ENCODE measurements at regions not wholly inside any gene's neighbourhood (a gene's known extent, or its start where the extent isn't known, plus 50 kb on each side); places are given as distances from the start of the nearest gene placed in this dataset.
"Not testable (repeated sequence)": the region's sequence is repeated elsewhere in the genome, so short reads cannot be mapped to it uniquely, and the experiment has no call there.

DNA sequence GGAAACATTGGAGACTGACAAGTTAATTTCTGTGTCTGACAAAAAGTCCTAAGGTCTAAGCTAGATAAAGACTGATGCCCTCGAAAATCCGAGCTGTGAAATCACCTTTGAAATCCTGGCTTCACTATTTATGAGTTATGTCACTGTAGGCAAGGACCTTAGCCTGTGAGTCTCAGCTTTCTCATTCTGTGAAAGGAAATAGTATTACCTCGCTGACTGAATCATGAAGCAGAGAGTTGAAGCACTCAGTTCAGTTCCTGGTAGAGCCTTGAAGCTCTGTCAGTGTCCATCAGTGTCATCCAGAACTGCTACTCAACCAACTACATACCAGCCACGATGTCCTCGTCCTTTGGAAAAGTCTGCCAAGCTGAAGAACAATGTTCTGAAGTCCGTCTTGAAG, 1025.6 kb upstream of the GYPC start:
- no peak for DNase-seq (ENCODE audit: low read depth)

DNA sequence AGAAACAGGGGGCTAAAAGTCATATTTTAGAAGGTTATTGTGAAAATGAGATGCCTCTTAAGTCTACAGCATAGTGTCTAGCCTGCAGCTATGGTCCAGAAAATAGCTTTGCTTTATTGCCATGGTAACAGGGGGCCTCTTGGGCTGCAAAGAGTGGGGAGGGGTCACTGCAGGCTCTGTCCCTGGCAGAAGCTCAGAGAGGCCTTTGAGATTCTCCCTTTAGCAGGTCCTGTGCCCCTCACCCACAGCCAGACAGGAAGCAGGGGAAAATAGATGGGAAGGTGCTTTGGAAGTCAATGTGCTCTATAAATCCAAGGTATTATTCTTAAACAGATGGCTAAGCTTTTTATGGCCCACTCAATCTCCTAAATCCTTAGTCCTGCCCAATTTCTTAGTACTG, 1021.3 kb upstream of the GYPC start:
- DNase-seq (ENCODE audit: low read depth), result no peak

DNA sequence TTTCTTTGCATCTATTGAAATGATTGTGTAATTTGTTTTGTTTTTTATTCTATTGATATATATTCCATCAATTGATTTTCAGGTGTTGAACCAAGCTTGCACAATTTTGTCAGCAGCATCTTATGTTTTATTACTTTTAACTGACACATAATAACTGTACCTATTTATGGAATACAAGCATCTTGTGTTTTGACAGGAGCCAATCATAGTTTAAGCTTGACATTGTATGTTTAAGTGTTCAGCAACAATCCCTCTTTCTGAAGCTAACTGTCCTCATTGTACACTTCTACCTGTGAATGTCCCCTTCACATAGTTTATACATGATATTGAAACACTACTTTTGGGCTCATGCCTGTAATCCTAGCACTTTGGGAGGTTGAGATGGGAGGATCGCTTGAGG, 1017.6 kb upstream of the GYPC start:
- no peak for DNase-seq (ENCODE audit: low read depth)

DNA sequence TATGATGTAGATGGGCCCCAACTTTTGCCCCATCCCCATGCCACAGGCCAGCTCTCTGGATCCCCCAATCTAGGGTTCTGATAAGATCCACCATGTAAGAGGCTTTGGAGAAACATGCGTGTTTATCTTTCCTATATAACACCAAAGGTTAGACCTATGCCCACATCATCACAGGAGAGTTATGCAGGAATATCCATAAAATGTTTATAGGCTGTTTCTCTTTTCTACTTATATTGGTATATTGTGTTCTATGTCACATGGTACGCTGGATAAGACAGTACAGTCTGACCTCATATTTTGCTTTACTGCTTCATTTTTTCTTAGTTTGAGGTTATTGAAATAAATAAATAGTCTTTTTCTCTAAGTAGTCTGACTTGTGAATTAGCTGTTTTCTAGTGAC, 1013.9 kb upstream of the GYPC start:
- DNase-seq (ENCODE audit: low read depth), result no peak

DNA sequence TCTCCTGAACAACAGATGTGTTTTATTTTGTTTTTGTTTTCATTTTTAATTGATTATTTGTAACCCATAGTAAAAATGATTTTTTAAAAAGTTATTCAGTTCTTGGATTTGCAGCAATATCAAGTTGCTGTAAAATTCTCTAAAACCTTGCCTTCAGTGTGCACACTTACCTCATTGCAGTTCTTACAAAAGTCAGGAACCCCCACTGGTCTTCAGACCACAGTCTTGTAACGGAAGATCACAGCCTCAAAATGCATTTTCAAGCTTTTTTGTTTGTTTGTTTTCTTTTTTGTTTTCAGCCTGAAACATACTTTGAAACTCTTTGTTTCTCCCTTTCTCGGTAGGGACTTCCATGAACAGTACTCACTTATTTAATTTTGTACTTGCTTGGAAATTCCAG, 1012.8 kb upstream of the GYPC start:
- DNase-seq (ENCODE audit: low read depth), result no peak

DNA sequence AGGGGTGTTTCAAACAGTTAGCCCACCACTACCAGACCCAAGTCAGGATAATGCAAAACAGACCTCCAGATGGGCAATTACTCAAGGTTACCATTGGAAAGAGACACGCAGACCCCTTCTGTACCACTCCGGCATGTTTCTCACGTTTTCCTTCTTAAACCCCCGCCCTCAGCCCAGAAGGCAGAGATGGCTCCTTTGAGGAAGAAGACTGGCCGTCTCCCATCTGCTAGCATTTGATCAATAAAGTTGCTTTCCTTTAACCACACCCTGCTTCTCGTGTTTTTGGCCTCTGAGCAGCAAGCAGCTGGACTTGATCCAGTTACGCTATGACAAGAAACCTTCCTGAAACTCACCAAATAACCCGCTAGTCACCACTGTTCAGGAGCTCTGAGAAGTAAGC, 1012.4 kb upstream of the GYPC start:
- DNase-seq (ENCODE audit: low read depth), result no peak

DNA sequence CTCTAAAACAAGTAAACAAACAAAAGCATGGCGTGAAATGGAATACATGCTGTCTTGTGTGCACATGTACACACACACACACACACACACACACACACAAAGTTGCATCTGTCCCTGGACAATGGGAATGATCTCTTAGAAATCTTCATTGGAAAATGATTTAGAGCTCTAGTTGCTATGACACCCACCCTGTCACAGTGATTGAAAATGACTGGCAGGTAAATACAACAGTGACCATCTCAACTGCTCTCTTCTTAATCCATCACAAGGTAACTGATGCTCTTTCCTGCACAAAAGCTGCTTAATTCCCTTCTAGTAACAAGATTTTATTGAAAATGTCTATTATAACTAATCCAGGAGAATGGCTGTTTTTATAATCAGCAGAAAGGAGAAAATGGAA, 1011.7 kb upstream of the GYPC start:
- DNase-seq (ENCODE audit: low read depth), result no peak

DNA sequence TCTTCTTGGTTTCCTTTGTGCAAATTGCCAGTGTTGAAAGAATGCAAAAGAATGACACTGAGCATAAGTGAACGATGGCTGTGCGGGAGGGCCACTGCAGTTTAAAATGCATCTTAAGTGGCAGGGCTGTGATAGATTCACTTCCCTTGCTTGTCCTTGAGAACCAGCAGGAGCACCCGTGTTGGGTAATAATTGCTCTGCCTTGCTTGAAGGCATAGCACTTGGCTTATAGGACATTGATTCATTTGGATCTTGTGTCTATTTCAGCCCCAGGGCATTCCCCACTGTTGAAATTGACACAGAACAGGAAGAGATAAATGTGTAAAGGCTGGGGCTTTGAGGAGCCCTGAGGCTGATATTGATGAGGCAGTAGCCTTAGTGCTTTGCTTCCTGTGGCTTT, 1003.7 kb upstream of the GYPC start:
- no peak for DNase-seq (ENCODE audit: low read depth)

DNA sequence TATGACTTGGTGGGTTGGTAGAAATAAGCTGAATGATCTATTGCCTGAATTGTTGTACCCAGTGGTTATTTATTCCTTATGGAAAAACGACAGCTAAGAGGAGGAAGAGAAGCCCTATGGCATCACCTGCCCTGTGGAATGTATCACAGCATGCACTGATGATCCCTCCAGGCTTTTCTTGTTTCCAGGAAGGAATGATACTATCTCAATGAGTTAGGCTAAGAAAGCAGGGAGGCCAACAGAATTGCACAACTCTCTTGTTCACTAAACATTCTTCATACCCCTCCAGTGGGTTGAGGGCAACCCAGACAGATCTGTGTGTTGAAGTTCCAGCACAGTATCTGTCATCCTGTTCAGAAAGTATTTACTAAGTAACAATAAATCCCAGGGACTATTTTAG, 1001.7 kb upstream of the GYPC start:
- no peak for DNase-seq (ENCODE audit: low read depth)

DNA sequence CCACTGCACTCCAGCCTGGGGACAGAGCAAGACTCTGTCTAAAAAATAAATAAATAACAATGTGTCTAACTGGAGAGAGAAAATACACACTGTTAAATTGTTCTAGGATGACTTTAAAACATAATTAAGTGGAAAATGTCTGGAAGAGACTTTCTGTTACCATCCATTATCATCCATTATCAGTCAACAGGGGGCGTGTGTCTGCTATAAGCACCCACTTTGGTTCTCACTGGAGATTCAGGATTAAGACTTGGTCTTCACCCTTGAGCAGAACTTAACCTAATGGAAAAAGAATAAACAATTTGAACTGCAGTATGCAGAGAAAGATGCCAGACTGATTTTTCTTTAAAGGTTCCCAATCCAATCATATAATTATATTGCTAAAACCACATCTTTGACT, 999.8 kb upstream of the GYPC start:
- DNase-seq (ENCODE audit: low read depth), result no peak

DNA sequence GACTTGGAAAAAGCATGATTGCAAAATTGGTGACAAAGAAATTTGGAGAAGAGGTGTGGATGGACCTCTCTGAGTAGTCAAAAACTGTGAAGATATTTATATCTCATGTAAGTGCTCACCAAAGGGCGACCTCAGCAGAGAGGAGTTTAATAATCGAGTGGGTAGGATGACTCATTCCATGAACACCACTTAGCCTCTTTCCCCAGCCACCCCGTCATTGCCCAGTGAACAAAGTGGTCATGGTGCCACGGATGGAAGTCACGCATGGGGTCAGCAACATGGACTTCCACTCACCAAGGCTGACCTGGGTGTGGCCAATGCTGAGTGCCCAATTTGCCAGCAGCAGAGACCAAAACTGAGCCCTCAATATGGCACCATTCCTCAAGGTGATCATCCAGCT, 997.4 kb upstream of the GYPC start:
- no peak for DNase-seq (ENCODE audit: low read depth)

DNA sequence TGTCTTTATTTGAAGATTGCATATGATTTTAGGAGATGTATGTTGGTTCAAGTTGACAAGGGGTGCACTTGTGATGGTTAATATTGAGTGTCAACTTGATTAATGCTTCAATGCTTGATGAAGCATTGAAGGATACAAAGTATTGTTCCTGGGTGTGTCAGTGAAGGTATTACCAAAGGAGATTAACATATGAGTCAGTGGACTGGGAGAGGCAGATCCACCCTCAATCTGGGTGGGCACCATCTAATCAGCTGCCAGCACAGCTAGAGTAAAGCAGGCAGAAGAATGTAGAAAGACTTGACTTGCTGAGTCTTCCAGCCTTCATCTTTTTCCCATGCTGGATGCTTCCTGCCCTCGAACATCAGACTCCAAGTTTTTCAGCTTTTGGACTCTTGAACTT, 995.6 kb upstream of the GYPC start:
- DNase-seq (ENCODE audit: low read depth), result not testable (repeated sequence)

DNA sequence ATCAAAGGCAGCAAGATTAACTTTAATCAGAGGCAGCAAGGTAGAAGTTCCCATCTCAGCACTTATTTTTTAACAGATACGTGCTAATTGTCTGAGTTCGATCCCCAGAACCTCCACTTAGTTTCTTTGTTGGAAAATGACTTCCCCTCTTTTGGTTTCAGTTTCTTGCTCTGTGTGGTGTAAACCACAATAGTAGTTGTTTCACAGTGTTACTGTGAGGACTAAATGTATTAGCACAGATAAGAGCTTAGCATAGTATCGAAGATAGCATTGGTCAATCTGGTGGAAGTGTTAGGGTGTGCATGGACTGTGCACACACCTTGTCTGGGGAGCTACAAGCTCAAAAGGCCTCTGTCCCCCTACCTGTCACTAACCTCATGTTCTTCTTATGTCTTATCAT, 988.3 kb upstream of the GYPC start:
- DNase-seq (ENCODE audit: low read depth), result no peak

DNA sequence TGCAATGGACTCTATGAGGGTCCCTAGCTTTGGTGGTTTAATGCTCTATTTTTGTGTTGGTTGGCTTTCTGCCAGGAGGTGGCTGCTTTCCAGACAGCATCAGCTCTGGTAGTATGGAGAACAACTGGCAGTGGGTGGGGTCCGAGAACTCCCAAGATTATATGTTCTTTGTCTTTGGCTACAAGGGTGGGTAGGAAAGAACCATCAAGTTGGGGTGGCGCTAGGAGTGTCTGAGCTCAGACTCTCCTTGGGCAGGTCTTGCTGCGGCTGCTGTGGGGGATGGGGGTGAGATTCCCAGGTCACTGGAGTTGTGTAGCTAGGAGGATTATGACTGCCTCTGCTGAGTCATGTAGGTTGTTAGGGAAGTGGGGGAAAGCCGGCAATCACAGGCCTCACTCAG, 976.1 kb upstream of the GYPC start:
- no peak for DNase-seq (ENCODE audit: low read depth)

DNA sequence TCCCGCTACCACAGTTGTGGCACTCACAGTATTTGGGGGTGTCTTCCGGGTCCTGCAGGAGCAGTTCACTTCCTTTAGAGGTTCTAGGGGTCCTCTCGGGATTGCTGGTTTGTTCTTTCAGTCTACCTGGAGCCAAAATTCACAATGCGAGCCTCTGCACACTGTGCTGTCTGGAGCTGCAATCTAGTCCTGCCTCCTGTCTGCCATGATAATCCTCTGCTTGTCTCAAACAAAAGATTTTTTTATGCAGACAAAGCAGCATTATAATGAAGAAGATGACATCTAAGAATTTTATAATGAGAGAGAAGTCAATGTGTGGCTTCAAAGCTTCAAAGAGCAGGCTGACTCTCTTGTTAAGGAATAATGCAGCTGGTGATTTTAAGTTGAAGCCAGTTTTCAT, 975.1 kb upstream of the GYPC start:
- DNase-seq (ENCODE audit: low read depth), result no peak

DNA sequence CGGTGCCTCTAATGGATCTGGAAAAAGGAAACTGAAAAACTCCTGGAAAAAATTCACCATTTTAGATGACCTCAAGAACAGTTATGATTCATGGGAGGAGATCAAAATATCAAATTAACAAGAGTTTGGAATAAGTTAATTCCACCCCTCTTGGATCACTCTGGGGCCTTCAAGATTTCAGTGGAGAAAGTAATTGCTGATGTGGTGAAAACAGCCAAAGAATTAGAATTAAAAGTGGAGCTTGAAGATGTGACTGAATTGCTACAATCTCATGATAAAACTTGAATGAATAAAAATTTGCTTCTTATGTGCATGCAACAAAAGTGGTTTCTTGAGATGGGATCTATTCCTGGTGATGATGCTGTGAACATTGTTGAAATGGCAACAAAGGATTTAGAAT, 974.4 kb upstream of the GYPC start:
- DNase-seq (ENCODE audit: low read depth), result no peak

DNA sequence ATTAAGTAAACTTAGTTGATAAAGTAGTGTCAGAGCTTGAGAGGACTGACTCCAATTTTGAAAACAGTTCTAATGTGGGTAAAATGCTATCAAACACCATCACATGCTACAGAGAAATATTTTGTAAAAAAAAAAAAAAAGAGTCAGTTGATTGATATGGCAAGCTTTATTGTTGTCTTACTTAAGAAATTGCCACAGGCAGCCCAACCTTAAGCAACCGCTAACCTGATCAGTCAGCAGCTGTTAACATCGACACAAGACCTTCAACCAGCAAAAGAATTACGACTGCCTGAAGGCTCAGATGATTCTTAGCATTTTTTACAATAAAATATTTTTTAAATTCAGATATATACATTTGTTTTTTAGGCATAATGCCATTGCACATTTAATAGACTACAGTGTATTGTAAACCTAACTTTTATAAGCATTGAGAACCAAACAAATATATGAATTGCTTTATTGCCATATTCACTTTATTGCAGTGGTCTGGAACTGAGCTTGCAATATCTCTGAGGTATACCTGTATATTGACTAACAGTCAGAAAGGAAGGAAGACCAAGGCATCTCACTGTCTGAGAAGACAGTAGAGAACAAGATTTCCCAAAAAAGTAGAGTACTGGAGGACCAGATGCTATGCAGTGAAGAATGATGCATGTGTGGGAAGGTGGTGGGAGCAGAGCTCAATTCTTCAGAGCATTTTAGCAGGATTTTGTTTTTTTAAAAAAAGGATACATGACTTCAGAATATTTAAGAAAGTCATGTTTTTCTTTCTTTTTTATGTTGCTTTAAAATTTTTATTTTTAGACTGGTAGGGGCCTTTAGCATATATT, 973.8 kb upstream of the GYPC start:
- no peak for DNase-seq (ENCODE audit: low read depth)

DNA sequence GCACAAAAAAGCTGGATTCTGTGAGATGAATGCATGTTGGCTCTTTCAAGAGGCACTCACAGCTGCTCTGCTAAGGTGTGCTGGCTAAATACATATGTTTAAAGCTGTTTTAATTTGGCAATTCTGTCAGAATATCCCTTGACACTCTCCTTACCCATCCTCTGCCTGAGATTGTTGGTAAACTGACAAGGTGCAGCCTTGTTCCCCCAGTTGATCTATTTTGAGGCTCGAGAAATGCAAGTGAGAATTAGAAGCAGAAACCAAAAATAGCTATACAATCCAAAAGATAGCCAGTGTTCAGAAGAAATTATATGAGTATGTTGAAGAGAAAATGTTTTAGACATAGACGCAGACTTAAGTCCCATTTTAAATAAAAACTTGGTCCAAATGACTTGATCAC, 971.7 kb upstream of the GYPC start:
- DNase-seq (ENCODE audit: low read depth), result no peak

DNA sequence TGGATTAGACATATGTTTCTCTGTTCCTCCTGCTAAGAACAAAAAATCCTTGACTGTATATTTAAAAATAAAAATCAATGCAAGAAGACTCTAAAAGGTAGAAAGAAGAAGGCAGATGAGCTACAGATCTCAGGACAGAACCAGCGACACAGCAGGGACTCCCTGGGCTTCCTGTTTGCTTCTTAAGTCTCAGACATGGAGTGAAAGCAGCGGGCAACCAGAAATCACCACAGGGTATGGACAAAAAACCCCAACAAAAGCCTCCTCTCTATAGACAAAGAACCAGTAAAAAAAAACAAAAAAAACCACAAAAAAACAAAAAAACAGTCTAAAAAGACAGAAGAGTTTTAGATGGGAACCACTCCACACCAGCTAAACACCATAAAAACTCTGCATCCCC, 971.0 kb upstream of the GYPC start:
- DNase-seq (ENCODE audit: low read depth), result no peak

DNA sequence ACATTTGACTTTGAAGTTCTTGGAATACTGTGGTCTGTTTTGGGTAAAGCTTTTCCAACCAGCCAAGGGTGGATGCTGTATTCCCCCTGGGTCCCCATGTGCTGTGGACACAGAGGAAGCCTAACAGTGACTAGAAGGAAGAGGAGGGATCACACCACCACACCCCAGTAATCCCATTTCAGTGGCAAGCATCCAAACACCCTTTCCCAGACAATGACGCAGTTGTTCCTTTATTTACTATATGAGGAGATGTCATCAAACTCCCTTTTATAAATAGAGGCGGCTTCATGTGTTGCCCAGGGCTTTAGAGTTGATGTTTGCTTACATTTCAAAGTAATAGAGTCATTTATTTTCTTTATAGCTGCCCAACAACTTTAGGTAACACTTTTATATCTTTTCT, 959.4 kb upstream of the GYPC start:
- DNase-seq (ENCODE audit: low read depth), result no peak

DNA sequence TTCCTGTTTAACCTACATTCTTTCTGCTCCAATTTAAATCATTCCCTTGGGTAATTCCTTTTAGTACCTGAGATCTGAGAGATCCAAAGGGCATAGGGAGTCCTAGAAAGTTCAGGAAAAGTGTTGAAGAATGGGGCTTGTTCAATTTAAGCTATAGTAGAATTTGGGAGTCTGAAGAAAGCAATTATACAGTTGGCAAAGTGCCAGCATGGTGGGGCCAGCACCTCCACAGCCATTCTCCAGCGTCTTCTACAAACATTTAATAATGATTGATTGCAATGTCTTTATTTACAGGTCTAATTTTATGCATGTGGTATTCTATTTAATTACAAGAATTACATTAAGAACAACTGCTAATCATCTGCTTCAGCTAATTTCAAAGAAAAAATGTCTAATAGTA, 957.7 kb upstream of the GYPC start:
- DNase-seq (ENCODE audit: low read depth), result no peak

DNA sequence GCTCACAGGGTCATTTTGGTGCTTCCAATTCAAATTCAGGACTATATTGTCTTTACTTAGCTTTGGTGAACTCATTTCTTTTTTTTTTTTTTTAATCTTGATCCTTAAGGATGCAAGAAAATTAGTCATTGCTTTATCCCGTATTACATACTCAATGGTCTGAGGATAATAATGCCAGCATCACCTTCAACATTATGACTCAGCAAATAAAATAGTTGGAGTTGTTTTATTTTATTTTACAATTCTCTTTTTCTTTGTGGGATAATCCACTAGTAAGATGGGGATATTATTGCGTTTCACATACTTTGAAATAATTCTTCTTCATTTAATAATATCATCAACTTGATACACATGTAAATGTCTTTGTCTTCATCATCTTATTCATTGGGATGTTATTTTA, 954.9 kb upstream of the GYPC start:
- no peak for DNase-seq (ENCODE audit: low read depth)

DNA sequence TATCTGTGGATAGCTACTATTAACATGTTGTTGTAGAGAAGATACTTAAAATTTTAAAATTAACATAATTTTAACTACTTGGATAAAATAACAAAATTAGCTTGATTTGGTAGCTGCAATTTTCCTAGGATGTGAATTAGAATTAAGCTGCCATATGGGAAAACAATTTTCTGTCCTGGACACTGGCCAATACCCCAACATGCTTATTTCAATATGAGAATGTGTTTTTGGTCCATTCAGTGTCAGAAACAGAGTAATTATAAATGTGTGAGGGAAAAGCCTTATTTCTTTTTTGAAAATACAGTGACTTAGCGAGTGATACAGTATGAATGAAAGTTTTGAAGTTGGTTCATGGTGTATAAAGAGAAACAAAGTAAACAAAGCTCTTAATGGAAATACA, 948.3 kb upstream of the GYPC start:
- DNase-seq (ENCODE audit: low read depth), result no peak

DNA sequence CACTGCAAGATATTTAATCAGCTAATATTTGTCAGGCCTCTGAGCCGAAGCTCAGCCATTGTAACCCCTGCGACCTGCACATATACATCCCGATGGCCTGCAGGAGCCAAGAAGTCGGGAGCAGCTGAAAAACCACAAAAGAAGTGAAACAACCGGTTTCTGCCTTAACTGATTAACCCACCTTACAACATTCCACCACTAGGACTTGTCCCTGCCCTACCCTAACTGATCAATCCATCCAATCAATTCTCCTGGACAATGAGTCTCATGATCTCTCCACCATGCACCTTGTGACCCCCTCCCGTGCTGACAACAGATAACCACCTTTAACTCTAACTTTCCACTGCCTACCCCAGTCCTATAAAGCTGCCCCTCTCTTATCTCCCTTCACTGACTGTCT, 945.4 kb upstream of the GYPC start:
- DNase-seq (ENCODE audit: low read depth), result no peak

DNA sequence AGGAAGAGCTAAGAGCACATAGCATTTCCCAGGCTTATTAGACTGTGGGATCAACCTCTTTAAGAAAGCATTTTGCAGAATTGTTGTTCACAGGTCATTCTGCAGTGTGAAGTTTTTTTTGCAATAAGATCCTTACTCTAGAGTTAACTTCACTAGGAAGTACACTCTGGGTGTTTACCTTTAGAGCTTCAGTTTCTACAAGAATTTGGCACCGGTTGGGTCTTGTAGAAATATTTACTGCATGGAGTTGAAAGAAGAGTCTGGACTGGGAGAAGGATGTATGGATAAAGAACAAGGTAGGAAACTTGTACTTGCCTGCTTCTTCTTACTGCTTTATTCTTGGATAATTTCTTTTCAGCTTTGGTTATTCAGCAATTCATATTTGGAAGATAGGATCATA, 944.9 kb upstream of the GYPC start:
- DNase-seq (ENCODE audit: low read depth), result no peak
